ENCODE measurements at regions not wholly inside any gene's neighbourhood (a gene's known extent, or its start where the extent isn't known, plus 50 kb on each side); places are given as distances from the start of the nearest gene placed in this dataset.

- no peak for DNase-seq
- intact Hi-C loops (cut with DNase I), result no loop called here
- Histone ChIP-seq H3K9me3 (replicated peaks in 1 of 3) (no peaks in the 10 kb centered on the region), H3K4me3 (no peak overlapping the region), H3K27me3 (no peaks in the 10 kb centered on the region), H3K27ac (no peak overlapping the region), H3K4me1 (replicated peaks in 1 of 2) (no peaks in the 10 kb centered on the region), H3K36me3 (replicated peaks in 1 of 2) (no peaks in the 10 kb centered on the region)
- TF ChIP-seq CTCF (IDR thresholded peaks at IDR 0.05) (no peak), POLR2A (IDR thresholded peaks at IDR 0.05) (no peak)
- 58 to 72% (median 66%) methylated on average over 13 of the region's 13 CpGs for WGBS, 4 donors
Measured at GRCh38 chr2:47249157-47249900, 73.0 kb upstream of the CALM2 start.

GRCh38 chr2:47243596-47244323 lies 67.4 kb upstream of the CALM2 start:
- Histone ChIP-seq H3K4me3 (no peak overlapping the region), H3K4me1 (replicated peaks in 1 of 2) (no peaks in the 10 kb centered on the region), H3K27me3 (no peaks in the 10 kb centered on the region), H3K9me3 (replicated peaks in 1 of 3) (no peaks in the 10 kb centered on the region), H3K36me3 (replicated peaks in 1 of 2) (no peaks in the 10 kb centered on the region), H3K27ac (no peak overlapping the region)
- TF ChIP-seq CTCF (IDR thresholded peaks at IDR 0.05) (no peak), POLR2A (IDR thresholded peaks at IDR 0.05) (no peak)
- intact Hi-C loops (cut with DNase I), result no loop called here
- 72 to 90% (median 84%) methylated on average over 9 to 14 of the region's 14 CpGs for WGBS, 4 donors
- no peak for DNase-seq

- intact Hi-C loops (cut with DNase I), result no loop called here
- Histone ChIP-seq H3K27me3 (no peaks in the 10 kb centered on the region), H3K36me3 (replicated peaks in 1 of 2) (no peaks in the 10 kb centered on the region), H3K4me1 (replicated peaks in 1 of 2) (peaks cover 0 to 5% of the 10 kb centered on the region in 2 donors), H3K27ac (no peak overlapping the region), H3K4me3 (no peak overlapping the region), H3K9me3 (replicated peaks in 1 of 3) (no peaks in the 10 kb centered on the region)
- TF ChIP-seq POLR2A (IDR thresholded peaks at IDR 0.05), result no peak
- TF ChIP-seq CTCF (IDR thresholded peaks at IDR 0.05), result no peak
- DNase-seq, result peak in 1 of 7 donors; percentile 17
- 53 to 72% (median 62%) methylated on average over 6 of the region's 6 CpGs for WGBS, 4 donors
Measured at GRCh38 chr2:47241715-47242114, 65.4 kb upstream of the CALM2 start.

GRCh38 chr2:47239119-47239969 lies 63.0 kb upstream of the CALM2 start:
- DNase-seq, result no peak
- no peak overlapping the region for H3K27ac ChIP-seq
- H3K4me1 ChIP-seq (replicated peaks in 1 of 2), result peaks cover 0 to 9% of the 10 kb centered on the region in 2 donors
- no peaks in the 10 kb centered on the region for H3K27me3 ChIP-seq
- H3K36me3 ChIP-seq (replicated peaks in 1 of 2), result no peaks in the 10 kb centered on the region
- no peak overlapping the region for H3K4me3 ChIP-seq
- H3K9me3 ChIP-seq (replicated peaks in 1 of 3), result no peaks in the 10 kb centered on the region
- WGBS, 4 donors, result 75 to 89% (median 83%) methylated on average over 7 to 8 of the region's 8 CpGs
- intact Hi-C loops (cut with DNase I), result no loop called here
- TF ChIP-seq POLR2A (IDR thresholded peaks at IDR 0.05) (no peak), CTCF (IDR thresholded peaks at IDR 0.05) (no peak)

Measured in adrenal gland (tissue), 9 donors.